ENCODE measurements at regions not wholly inside any gene's neighbourhood (a gene's known extent, or its start where the extent isn't known, plus 50 kb on each side); places are given as distances from the start of the nearest gene placed in this dataset.

DNA sequence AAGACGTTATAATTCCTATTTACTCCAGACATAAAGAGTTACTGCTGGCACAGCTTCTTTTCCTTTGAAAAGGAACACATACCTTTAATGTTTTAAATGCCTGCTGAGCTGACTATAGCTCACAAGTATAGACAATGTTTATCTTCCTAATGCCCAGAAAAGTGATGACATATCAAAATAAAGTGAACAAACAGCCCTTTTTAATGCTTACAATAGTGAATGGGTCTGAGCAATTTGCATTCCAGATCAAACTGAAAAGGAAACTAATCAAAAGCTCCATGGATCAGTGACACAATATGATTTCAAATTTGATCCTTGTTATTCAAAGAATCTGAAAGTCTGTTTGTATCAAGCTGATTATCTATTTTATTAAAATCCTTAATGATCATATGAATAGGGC, 233.6 kb upstream of the SEMA3E start:
- Histone ChIP-seq H3K27me3 (replicated peaks; ENCODE audit: control insufficient read depth, insufficient read depth, low read length) (no peaks in the 10 kb centered on the region), H3K36me3 (ENCODE audit: control insufficient read depth, insufficient read depth, low read length) (no peaks in the 10 kb centered on the region), H3K4me3 (replicated peaks; ENCODE audit: low read depth, low read length) (no peak overlapping the region)
- DNase-seq (ENCODE audit: extremely low read depth, insufficient read length), result no peak
- TF ChIP-seq, protein P1, sequence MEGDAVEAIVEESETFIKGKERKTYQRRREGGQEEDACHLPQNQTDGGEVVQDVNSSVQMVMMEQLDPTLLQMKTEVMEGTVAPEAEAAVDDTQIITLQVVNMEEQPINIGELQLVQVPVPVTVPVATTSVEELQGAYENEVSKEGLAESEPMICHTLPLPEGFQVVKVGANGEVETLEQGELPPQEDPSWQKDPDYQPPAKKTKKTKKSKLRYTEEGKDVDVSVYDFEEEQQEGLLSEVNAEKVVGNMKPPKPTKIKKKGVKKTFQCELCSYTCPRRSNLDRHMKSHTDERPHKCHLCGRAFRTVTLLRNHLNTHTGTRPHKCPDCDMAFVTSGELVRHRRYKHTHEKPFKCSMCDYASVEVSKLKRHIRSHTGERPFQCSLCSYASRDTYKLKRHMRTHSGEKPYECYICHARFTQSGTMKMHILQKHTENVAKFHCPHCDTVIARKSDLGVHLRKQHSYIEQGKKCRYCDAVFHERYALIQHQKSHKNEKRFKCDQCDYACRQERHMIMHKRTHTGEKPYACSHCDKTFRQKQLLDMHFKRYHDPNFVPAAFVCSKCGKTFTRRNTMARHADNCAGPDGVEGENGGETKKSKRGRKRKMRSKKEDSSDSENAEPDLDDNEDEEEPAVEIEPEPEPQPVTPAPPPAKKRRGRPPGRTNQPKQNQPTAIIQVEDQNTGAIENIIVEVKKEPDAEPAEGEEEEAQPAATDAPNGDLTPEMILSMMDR (IDR thresholded peaks at IDR 0.05; ENCODE audit: insufficient read depth, low read length, poor library complexity, severe bottlenecking), result no peak

DNA sequence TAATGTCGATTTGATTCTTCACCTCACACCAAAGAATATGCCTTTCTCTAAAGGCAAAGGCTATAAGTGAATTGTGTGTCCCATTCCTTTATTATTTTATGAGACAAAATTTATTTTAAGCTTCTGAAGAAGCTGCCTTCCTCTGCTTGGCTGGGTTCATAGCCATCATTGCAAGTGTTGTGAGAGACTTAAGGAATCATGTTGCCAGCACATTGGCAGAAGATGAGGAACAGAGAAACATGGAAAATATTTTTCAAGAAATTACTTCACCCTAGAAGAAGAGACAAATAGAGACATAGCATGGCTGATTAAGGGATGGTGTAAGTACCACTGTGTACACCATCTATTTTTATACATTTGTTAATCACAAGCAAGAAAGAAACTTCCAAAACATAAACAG, 230.1 kb upstream of the SEMA3E start:
- no peak overlapping the region for H3K4me3 ChIP-seq (replicated peaks; ENCODE audit: low read depth, low read length)
- no peaks in the 10 kb centered on the region for H3K36me3 ChIP-seq (ENCODE audit: control insufficient read depth, insufficient read depth, low read length)
- no peaks in the 10 kb centered on the region for H3K27me3 ChIP-seq (replicated peaks; ENCODE audit: control insufficient read depth, insufficient read depth, low read length)
- no peak for DNase-seq (ENCODE audit: extremely low read depth, insufficient read length)
- TF ChIP-seq, protein P1 (IDR thresholded peaks at IDR 0.05; ENCODE audit: insufficient read depth, low read length, poor library complexity, severe bottlenecking), result no peak

DNA sequence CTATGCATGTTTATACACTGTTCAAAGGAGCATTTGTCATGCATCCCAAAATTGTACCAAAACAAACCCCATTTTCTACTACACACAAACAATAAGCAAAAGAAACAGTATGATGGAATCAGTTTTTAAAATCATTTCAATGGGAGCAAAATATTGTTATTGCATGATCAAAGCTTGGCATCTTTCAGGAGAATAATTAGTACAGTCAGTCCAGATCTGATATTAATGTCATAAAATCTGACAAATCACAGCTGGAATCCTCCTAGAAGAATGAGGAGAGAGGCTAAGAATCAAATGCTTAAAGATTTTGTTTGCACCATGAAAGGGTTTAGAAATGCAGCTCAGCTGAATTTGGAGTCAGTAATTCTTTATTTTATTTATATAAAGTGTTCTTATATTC, 229.7 kb upstream of the SEMA3E start:
- TF ChIP-seq, protein P1 (IDR thresholded peaks at IDR 0.05; ENCODE audit: insufficient read depth, low read length, poor library complexity, severe bottlenecking), result no peak
- no peaks in the 10 kb centered on the region for H3K36me3 ChIP-seq (ENCODE audit: control insufficient read depth, insufficient read depth, low read length)
- no peak overlapping the region for H3K4me3 ChIP-seq (replicated peaks; ENCODE audit: low read depth, low read length)
- DNase-seq (ENCODE audit: extremely low read depth, insufficient read length), result no peak
- no peaks in the 10 kb centered on the region for H3K27me3 ChIP-seq (replicated peaks; ENCODE audit: control insufficient read depth, insufficient read depth, low read length)

DNA sequence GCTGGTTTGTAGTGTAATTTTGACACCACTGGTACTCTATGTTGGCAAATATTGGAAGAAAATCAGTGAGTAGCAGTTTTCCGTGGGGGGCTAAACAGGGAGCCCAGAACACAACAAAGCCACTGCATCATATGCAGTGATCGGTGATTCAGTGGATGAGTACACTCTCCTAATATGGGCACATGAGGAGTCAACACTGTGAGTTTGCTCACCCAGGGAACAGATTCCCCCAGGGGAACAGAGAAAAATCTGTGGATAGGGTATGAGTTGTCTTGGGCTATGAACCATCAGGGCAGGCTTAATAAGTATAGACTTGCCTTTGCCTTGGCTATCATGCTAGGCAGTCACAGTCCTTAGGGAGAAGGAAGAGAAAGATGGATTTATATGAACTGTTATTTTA, 227.7 kb upstream of the SEMA3E start:
- TF ChIP-seq, protein P1 (IDR thresholded peaks at IDR 0.05; ENCODE audit: insufficient read depth, low read length, poor library complexity, severe bottlenecking), result no peak
- Histone ChIP-seq H3K36me3 (ENCODE audit: control insufficient read depth, insufficient read depth, low read length) (no peaks in the 10 kb centered on the region), H3K27me3 (replicated peaks; ENCODE audit: control insufficient read depth, insufficient read depth, low read length) (no peaks in the 10 kb centered on the region), H3K4me3 (replicated peaks; ENCODE audit: low read depth, low read length) (no peak overlapping the region)
- DNase-seq (ENCODE audit: extremely low read depth, insufficient read length), result no peak

DNA sequence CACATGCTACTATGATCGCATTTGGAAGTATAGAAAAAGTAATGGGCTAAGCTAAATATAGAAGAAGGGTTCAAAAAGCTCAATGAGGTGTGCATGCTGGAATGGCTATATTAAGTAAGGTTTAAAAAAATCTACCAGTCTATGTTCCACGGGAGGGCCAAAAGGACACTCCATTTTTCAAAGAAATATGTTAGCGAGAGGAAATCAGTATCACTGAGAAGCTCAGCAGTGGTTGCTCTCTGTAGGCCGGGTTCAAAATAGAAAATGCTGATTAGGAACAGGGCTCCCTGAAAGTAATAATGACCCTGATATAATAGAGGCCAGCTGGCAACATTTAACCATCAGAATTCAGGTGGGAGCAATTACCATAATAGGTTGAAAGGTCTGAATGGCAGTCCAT, 224.5 kb upstream of the SEMA3E start:
- TF ChIP-seq, protein P1 (IDR thresholded peaks at IDR 0.05; ENCODE audit: insufficient read depth, low read length, poor library complexity, severe bottlenecking), result no peak
- H3K27me3 ChIP-seq (replicated peaks; ENCODE audit: control insufficient read depth, insufficient read depth, low read length), result no peaks in the 10 kb centered on the region
- no peaks in the 10 kb centered on the region for H3K36me3 ChIP-seq (ENCODE audit: control insufficient read depth, insufficient read depth, low read length)
- DNase-seq (ENCODE audit: extremely low read depth, insufficient read length), result no peak
- H3K4me3 ChIP-seq (replicated peaks; ENCODE audit: low read depth, low read length), result no peak overlapping the region

DNA sequence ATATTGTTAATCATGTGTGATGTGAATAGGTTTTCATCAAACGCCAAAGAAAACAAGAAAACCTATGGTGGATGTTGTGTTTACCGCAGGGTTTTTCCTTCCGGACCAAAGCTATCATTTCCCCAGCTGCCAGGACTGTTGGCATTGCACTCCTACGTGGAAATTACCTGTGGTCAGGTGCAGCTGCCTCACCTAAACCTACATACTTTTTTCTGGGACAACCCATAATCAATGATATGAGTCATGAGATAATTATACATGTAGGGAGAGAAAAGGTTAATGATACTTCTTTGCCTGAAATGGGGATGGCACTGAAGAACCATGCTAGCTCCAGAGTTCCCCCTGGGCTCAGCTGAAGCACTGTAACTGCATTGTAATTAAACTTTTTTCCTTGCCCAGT, 223.6 kb upstream of the SEMA3E start:
- Histone ChIP-seq H3K4me3 (replicated peaks; ENCODE audit: low read depth, low read length) (no peak overlapping the region), H3K27me3 (replicated peaks; ENCODE audit: control insufficient read depth, insufficient read depth, low read length) (no peaks in the 10 kb centered on the region), H3K36me3 (ENCODE audit: control insufficient read depth, insufficient read depth, low read length) (no peaks in the 10 kb centered on the region)
- TF ChIP-seq, protein P1 (IDR thresholded peaks at IDR 0.05; ENCODE audit: insufficient read depth, low read length, poor library complexity, severe bottlenecking), result no peak
- DNase-seq (ENCODE audit: extremely low read depth, insufficient read length), result no peak
